ENCODE measurements at regions not wholly inside any gene's neighbourhood (a gene's known extent, or its start where the extent isn't known, plus 50 kb on each side); places are given as distances from the start of the nearest gene placed in this dataset.
A peak's percentile ranks its signal among the peaks of the same experiment; 100 is the strongest.

DNA sequence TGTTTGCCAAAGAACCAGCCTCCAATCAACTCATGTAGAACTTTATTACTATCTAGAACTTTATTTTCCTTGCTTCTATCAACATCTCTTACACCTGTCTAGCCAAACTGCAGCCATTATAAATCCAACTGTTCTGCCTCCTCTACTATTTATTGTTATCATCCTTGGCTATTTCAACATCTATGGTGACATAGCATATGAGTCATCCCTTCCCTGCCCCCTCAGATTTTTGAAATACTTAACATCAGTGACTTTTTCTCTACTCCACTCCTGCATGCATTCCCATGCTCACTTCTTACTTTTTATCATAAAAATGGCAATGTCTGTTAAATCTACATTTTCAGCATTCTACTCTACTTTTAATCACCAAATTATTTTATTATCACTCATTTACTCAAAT lies 544.9 kb upstream of the NEGR1 start:
- Histone ChIP-seq H4K20me1 (no peaks in the 10 kb centered on the region), H3K4me3 (no peak overlapping the region), H3K27ac (no peak overlapping the region), H3K4me2 (peak overlapping the region in 1 of 11 experiments; percentile 19; a peak in 1 of 22 replicates), H3K9me3 (replicated peaks in 1 of 11) (peaks cover 0 to 10% (median 7%) of the 10 kb centered on the region in 11 experiments; a peak in 12 of 22 replicates), H3K4me1 (peaks cover 0 to 6% (median 0%) of the 10 kb centered on the region in 10 experiments; a peak in 1 of 20 replicates), H3K36me3 (no peaks in the 10 kb centered on the region), H3K9ac (no peak overlapping the region), H3K27me3 (no peaks in the 10 kb centered on the region)
- no peak for TF ChIP-seq Cebpa-rat (IDR thresholded peaks at IDR 0.05)

DNA sequence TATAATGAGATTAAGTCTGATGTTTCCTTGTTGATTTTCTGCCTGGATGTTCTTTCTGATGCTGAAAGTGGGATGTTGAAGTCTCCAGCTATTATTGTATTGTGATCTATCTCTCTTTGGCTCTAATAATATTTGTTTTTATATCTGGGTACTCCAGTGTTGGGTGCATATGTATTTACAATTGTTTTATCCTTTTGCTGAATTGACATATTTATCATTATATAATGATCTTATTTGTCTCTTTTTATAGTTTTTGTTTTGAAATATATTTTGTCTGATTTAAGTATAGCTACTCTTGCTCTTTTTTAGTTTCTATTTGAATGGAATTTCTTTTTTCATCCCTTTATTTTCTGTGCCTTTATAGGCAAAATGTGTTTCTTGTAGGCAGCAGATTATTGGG lies 522.2 kb upstream of the NEGR1 start:
- H3K4me2 ChIP-seq, result no peak overlapping the region
- H3K9ac ChIP-seq, result no peak overlapping the region

DNA sequence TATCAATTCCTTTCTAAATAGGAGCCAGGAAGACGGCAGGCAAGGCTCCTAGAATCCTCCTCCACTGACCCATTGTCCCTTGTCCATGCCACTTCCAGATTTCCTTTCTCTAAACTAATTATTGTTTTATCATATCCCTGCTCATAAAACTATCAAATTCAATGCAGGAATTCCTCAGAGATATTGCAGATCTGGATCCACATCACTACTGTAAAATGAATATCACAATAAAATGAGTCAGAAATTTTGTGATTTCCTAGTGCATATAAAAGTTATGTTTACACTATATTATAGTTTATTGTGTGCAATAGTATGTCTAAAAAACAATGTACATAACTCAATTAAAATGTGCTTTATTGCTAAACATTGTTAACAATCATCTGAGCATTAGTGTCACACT lies 498.7 kb upstream of the NEGR1 start:
- Histone ChIP-seq H3K36me3 (no peaks in the 10 kb centered on the region), H3K27ac (no peak overlapping the region), H3K9me3 (replicated peaks in 1 of 11) (no peaks in the 10 kb centered on the region), H3K4me2 (no peak overlapping the region), H3K4me3 (no peak overlapping the region), H3K27me3 (no peaks in the 10 kb centered on the region), H3K4me1 (no peaks in the 10 kb centered on the region), H3K9ac (no peak overlapping the region), H4K20me1 (no peaks in the 10 kb centered on the region)
- no peak for TF ChIP-seq Cebpa-rat (IDR thresholded peaks at IDR 0.05)

More for the DNA sequence above, 522.2 kb upstream of the NEGR1 start:
- TF ChIP-seq Cebpa-rat (IDR thresholded peaks at IDR 0.05), result no peak
- no peaks in the 10 kb centered on the region for H3K9me3 ChIP-seq (replicated peaks in 1 of 11)
- no peaks in the 10 kb centered on the region for H3K36me3 ChIP-seq
- H3K4me3 ChIP-seq, result no peak overlapping the region
- no peaks in the 10 kb centered on the region for H3K27me3 ChIP-seq
- H3K27ac ChIP-seq, result no peak overlapping the region
- no peaks in the 10 kb centered on the region for H3K4me1 ChIP-seq
- no peaks in the 10 kb centered on the region for H4K20me1 ChIP-seq

DNA sequence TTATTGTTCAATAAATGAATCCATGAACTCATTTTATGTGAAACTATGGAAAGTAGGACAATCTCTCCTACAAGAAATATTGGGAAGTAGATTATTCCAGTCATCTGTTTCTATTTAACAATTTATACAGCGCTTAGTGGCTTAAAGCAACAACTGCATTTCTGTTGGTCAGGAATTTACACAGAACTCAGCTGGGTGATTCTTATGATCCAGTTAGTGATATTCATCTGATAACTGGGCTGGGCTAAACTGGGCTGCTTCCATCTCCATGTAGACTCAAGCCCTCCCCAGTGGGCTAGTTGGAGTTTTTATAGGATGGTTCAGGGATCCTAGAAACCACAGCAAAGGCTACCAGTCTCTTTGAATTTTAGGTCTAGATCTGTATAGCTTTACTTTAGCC lies 497.9 kb upstream of the NEGR1 start:
- Histone ChIP-seq H3K9ac (no peak overlapping the region), H3K27ac (no peak overlapping the region), H3K4me2 (no peak overlapping the region), H3K4me3 (no peak overlapping the region), H3K4me1 (no peaks in the 10 kb centered on the region), H3K36me3 (no peaks in the 10 kb centered on the region), H4K20me1 (no peaks in the 10 kb centered on the region), H3K27me3 (no peaks in the 10 kb centered on the region), H3K9me3 (replicated peaks in 1 of 11) (no peaks in the 10 kb centered on the region)
- TF ChIP-seq Cebpa-rat (IDR thresholded peaks at IDR 0.05), result no peak

DNA sequence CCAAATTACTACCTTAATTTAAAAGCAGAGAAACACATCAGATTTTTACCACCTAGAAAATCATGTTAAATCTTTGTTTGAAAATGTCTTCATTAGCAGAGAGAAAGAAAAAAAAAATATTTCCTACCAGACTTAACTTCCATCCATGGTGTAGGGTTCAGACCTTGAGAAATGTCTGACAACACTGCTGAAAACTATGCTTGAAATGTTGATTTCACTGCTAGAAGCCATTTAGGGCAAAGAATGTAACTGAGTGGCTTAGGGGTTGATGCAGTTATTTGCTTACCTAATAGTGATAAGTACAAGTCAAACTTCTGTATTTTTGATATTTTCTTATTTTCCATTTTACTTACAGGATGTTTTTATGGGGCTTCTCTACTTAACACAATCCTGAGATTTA lies 495.6 kb upstream of the NEGR1 start:
- Histone ChIP-seq H3K36me3 (no peaks in the 10 kb centered on the region), H4K20me1 (no peaks in the 10 kb centered on the region)

DNA sequence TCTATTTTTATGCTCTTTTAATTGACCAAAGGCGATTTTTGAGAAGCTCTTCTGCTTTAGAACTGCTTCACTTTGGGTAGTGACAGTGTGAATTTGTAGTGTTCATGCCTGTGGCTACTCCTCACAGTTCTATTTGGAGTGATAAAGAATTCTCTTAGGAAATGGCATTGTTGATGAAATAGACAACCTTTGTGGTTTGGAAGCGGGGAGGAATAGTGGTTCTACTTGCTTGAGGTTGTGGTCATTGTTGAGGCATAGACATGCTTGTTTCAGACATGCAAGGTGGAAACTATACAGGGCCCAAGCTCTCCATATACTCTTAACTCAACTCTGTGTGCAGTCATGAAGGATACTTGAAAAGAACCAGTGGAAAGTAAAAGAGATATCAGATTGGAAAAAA lies 481.1 kb upstream of the NEGR1 start:
- Histone ChIP-seq H3K9me3 (replicated peaks in 1 of 11) (no peaks in the 10 kb centered on the region), H3K36me3 (no peaks in the 10 kb centered on the region), H3K27me3 (no peaks in the 10 kb centered on the region), H3K4me1 (no peaks in the 10 kb centered on the region), H3K27ac (no peak overlapping the region), H3K4me3 (no peak overlapping the region), H3K4me2 (no peak overlapping the region), H3K9ac (no peak overlapping the region), H4K20me1 (no peaks in the 10 kb centered on the region)
- no peak for TF ChIP-seq Cebpa-rat (IDR thresholded peaks at IDR 0.05)

More for the DNA sequence above, 495.6 kb upstream of the NEGR1 start:
- Histone ChIP-seq H3K4me2 (no peak overlapping the region), H3K4me3 (no peak overlapping the region), H3K9ac (no peak overlapping the region), H3K27me3 (no peaks in the 10 kb centered on the region), H3K4me1 (no peaks in the 10 kb centered on the region), H3K27ac (no peak overlapping the region; a peak in 1 of 22 replicates), H3K9me3 (replicated peaks in 1 of 11) (no peaks in the 10 kb centered on the region)
- TF ChIP-seq Cebpa-rat (IDR thresholded peaks at IDR 0.05), result no peak

DNA sequence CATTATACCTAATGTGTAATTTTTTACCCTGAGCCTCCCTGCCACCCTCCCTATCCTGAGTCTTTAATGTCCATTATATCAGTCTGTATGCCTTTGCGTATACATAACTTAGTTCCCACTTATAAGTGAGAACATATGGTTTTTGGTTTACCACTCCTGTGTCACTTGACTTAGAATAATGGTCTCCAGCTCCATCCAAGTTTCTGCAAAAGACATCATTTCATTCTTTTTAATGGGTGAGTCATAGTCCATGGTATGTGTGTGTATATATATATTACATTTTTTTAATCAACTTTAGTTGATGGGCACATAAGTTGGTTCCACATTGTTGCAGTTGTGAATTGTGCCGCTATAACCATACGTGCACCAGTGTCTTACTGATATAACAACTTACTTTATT lies 477.1 kb upstream of the NEGR1 start:
- no peak for TF ChIP-seq Cebpa-rat (IDR thresholded peaks at IDR 0.05)
- no peaks in the 10 kb centered on the region for H4K20me1 ChIP-seq
- no peak overlapping the region for H3K4me2 ChIP-seq
- H3K9me3 ChIP-seq (replicated peaks in 1 of 11), result no peaks in the 10 kb centered on the region
- no peaks in the 10 kb centered on the region for H3K4me1 ChIP-seq
- no peaks in the 10 kb centered on the region for H3K27me3 ChIP-seq
- no peaks in the 10 kb centered on the region for H3K36me3 ChIP-seq
- no peak overlapping the region for H3K9ac ChIP-seq
- H3K4me3 ChIP-seq, result no peak overlapping the region
- no peak overlapping the region for H3K27ac ChIP-seq

DNA sequence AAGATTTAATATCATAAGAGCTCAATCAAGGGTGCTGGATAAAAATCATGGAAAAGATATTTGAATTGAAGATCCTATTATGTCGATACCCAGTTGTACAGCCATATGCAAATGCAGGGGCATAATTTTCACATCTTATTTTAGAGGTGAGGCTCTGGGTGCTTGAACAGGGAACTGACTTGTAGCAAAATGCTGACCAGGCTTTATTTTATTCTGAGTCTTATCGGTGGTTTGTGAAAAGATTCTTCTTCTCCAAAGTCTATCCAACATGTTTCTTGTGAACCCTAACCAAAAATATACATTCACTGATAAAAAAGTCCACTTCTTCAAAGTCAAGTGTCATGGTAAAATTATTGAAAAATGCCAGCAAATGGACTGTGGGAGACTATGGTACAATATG lies 475.5 kb upstream of the NEGR1 start:
- Histone ChIP-seq H3K9ac (no peak overlapping the region), H3K27me3 (no peaks in the 10 kb centered on the region), H3K4me1 (no peaks in the 10 kb centered on the region), H3K36me3 (no peaks in the 10 kb centered on the region), H3K4me2 (no peak overlapping the region), H3K9me3 (replicated peaks in 1 of 11) (no peaks in the 10 kb centered on the region), H4K20me1 (no peaks in the 10 kb centered on the region), H3K4me3 (no peak overlapping the region), H3K27ac (no peak overlapping the region)
- no peak for TF ChIP-seq Cebpa-rat (IDR thresholded peaks at IDR 0.05)

DNA sequence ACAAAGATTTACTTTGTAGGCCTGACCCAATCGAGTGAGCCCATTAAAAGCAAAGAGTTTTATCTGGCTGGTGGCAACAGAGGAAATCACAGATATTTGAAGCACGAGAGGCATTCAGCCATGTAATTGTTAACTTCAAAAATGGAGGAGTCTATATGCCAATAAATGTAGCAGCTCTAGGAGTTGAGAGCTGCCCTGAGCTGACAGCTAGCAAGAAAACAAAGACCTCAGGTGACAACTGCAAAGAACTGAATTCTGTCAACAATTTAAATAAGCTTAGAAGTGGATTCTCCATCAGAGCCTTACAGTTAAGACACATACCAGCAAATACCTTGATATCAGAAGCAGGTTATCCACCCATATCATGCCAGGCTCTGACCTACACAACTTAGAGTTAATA lies 463.1 kb upstream of the NEGR1 start:
- no peaks in the 10 kb centered on the region for H3K4me1 ChIP-seq
- no peak overlapping the region for H3K4me2 ChIP-seq
- H3K27me3 ChIP-seq, result no peaks in the 10 kb centered on the region
- no peaks in the 10 kb centered on the region for H3K9me3 ChIP-seq (replicated peaks in 1 of 11)
- TF ChIP-seq Cebpa-rat (IDR thresholded peaks at IDR 0.05), result no peak
- no peak overlapping the region for H3K9ac ChIP-seq
- no peak overlapping the region for H3K27ac ChIP-seq
- no peaks in the 10 kb centered on the region for H3K36me3 ChIP-seq
- no peaks in the 10 kb centered on the region for H4K20me1 ChIP-seq
- H3K4me3 ChIP-seq, result no peak overlapping the region

DNA sequence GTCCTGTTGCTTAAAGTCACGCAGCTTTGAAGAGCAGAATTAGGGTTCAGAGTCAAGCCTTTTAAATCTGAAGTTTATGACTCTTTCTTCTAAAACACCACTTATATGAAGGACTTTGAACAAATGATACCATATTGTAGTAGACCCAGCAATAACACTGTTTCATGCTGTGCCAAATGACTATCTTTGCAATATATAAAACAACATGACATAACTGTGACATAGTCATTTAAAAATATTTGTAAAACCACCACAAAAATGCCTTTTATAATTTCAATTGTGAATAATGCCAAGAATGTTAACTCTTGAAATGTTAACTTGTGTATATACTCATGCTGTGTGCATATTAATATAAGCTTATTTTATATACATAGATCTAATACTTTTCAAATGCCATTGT lies 452.1 kb upstream of the NEGR1 start:
- H3K4me2 ChIP-seq, result no peak overlapping the region
- TF ChIP-seq Cebpa-rat (IDR thresholded peaks at IDR 0.05), result no peak
- no peak overlapping the region for H3K27ac ChIP-seq
- peaks cover 0 to 8% (median 0%) of the 10 kb centered on the region in 11 experiments; a peak in 2 of 22 replicates for H3K9me3 ChIP-seq (replicated peaks in 1 of 11)
- no peaks in the 10 kb centered on the region for H4K20me1 ChIP-seq
- peaks cover 0 to 5% (median 3%) of the 10 kb centered on the region in 10 experiments; a peak in 7 of 20 replicates for H3K4me1 ChIP-seq
- H3K9ac ChIP-seq, result no peak overlapping the region
- H3K36me3 ChIP-seq, result no peaks in the 10 kb centered on the region
- H3K4me3 ChIP-seq, result no peak overlapping the region
- H3K27me3 ChIP-seq, result no peaks in the 10 kb centered on the region
